Peyer's patch (tissue), 4 donors: ENCODE measurements at regions not wholly inside any gene's neighbourhood (a gene's known extent, or its start where the extent isn't known, plus 50 kb on each side); places are given as distances from the start of the nearest gene placed in this dataset.

Source experiments
- CTCF ChIP-seq, 6 experiments: fragments of 450-650 bp in 4 of 6; fragments of 200-600 bp in 2 of 6; sonication (generic) in 1 of 6; IDR thresholded peaks; one replicate each; pipeline ENCODE4 v1.5.1; 2017 to 2019; ENCODE audit warnings: antibody characterized with exemption in 6 of 6, mild to moderate bottlenecking in 3 of 6, moderate library complexity in 1 of 6
- POLR2A ChIP-seq, 2 donors: fragments of 450-650 bp; IDR thresholded peaks; one replicate each; pipeline ENCODE4 v1.5.1; 2017; ENCODE audit warnings: antibody characterized with exemption in 2 of 2, mild to moderate bottlenecking in 2 of 2, moderate library complexity in 2 of 2

- TF ChIP-seq POLR2A (IDR thresholded peaks at IDR 0.05) (no peak), CTCF (IDR thresholded peaks at IDR 0.05) (no peak)
Observed at GRCh38 chr6:170163405-170164170, 127.3 kb downstream of the DLL1 start.
